Aorta (tissue), 5 donors: ENCODE measurements at regions not wholly inside any gene's neighbourhood (a gene's known extent, or its start where the extent isn't known, plus 50 kb on each side); places are given as distances from the start of the nearest gene placed in this dataset.
"Not testable (repeated sequence)": the region's sequence is repeated elsewhere in the genome, so short reads cannot be mapped to it uniquely, and the experiment has no call there.

ENCODE experiments used
- ATAC-seq: fragments of 200-7000 bp; cut with Tn5 transposase; one replicate; pipeline ENCODE4 v1.9.1; 2022; ENCODE audit warnings: moderate library complexity; ENCODE audit not compliant: low FRiP score
- DNase-seq, 2 donors: peaks; one replicate each; pipeline ENCODE4 v3.0.0-alpha.2; 2020
- H3K27ac ChIP-seq, 2 donors: one replicate each; pipeline ENCODE4 v1.5.1; 2013; ENCODE audit warnings: low read length in 2 of 2, mild to moderate bottlenecking in 2 of 2, moderate library complexity in 2 of 2, control low read depth in 1 of 2, inconsistent platforms in 1 of 2, low read depth in 1 of 2
- H3K27me3 ChIP-seq, 2 donors: one replicate each; pipeline ENCODE4 v1.6.1; 2013; ENCODE audit warnings: control low read depth in 1 of 2, low read length in 1 of 2, mild to moderate bottlenecking in 1 of 2, moderate library complexity in 1 of 2; ENCODE audit not compliant: insufficient read depth in 2 of 2, control insufficient read depth in 1 of 2
- H3K36me3 ChIP-seq, 2 donors: one replicate each; pipeline ENCODE4 v1.6.1; 2013; ENCODE audit warnings: control low read depth in 1 of 2, low read length in 1 of 2, mild to moderate bottlenecking in 1 of 2; ENCODE audit not compliant: insufficient read depth in 2 of 2, control insufficient read depth in 1 of 2
- H3K4me1 ChIP-seq, 2 donors: one replicate each; pipeline ENCODE4 v1.6.1; 2013; ENCODE audit warnings: low read length in 2 of 2, control low read depth in 1 of 2, mild to moderate bottlenecking in 1 of 2, moderate library complexity in 1 of 2; ENCODE audit not compliant: insufficient read depth in 2 of 2, control insufficient read depth in 1 of 2
- H3K4me3 ChIP-seq, 2 donors: one replicate each; pipeline ENCODE4 v1.5.1; 2013; ENCODE audit warnings: low read length in 2 of 2, control low read depth in 1 of 2, mild to moderate bottlenecking in 1 of 2
- H3K9me3 ChIP-seq: one replicate; pipeline ENCODE4 v1.6.1; 2013; ENCODE audit warnings: mild to moderate bottlenecking, low read length; ENCODE audit not compliant: control insufficient read depth
- WGBS, 2 donors: extraction: QIAGEN DNeasy Blood & Tissue Kit; methylation state at CpG; one replicate each; pipeline ENCODE4 v1.1.7; 2013; 5-methylcytosine and 5-hydroxymethylcytosine counted together
- intact Hi-C, 2 donors: fragments of 100-400 bp; cut with DNase I; formaldehyde crosslinking; loops; one replicate each; pipeline versions ENCODE4 v1.14.2 to v1.15.0; 2022
- donor health status: healthy with polysubstance abuse.
- donor health status: Bipolar disorder and iron deficiency.
- donor health status: DM: no; HTN: no; CAD: no.
- donor health status: DM: no; HTN: no; CAD: no.
- donor health status: DM: yes; HTN: yes; CAD: no.

GRCh38 chr5:154648229-154648628, 106.9 kb upstream of the LARP1 start:
- Histone ChIP-seq H3K36me3 (no peaks in the 10 kb centered on the region), H3K4me3 (no peak overlapping the region), H3K9me3 (no peaks in the 10 kb centered on the region), H3K27ac (no peak overlapping the region), H3K27me3 (no peaks in the 10 kb centered on the region), H3K4me1 (no peaks in the 10 kb centered on the region)
- DNase-seq (no peak), ATAC-seq (no peak)
- 94 to 96% methylated on average over 16 of the region's 16 CpGs for WGBS, 2 donors
- intact Hi-C loops, result loop anchor here in 1 of 2 donors (10.0 kb wide), 1 partner anchor 257 kb away; no protein-coding TSS in a partner anchor

- Histone ChIP-seq H3K27me3 (no peaks in the 10 kb centered on the region), H3K36me3 (no peaks in the 10 kb centered on the region), H3K9me3 (no peaks in the 10 kb centered on the region), H3K4me1 (no peaks in the 10 kb centered on the region), H3K27ac (no peak overlapping the region), H3K4me3 (no peak overlapping the region)
- DNase-seq (no peak), ATAC-seq (no peak)
- intact Hi-C loops, result loop anchor here in 1 of 2 donors (10.0 kb wide), 1 partner anchor 257 kb away; no protein-coding TSS in a partner anchor
- 51 to 58% methylated on average over 6 of the region's 6 CpGs for WGBS, 2 donors
Measured at GRCh38 chr5:154647761-154648145, 107.4 kb upstream of the LARP1 start.

GRCh38 chr5:154647114-154647760, 107.9 kb upstream of the LARP1 start:
- DNase-seq (peak; percentile 51 to 78), ATAC-seq (peak; percentile 78)
- no peak overlapping the region for H3K27ac ChIP-seq
- H3K4me3 ChIP-seq, result peak overlapping the region; percentile 2 to 33
- 2 to 3% methylated on average over 34 to 36 of the region's 36 CpGs for WGBS, 2 donors
- no peaks in the 10 kb centered on the region for H3K27me3 ChIP-seq
- H3K9me3 ChIP-seq, result no peaks in the 10 kb centered on the region
- no peaks in the 10 kb centered on the region for H3K4me1 ChIP-seq
- intact Hi-C loops, result loop anchor here in 1 of 2 donors (10.0 kb wide), 1 partner anchor 258 kb away; no protein-coding TSS in a partner anchor
- no peaks in the 10 kb centered on the region for H3K36me3 ChIP-seq

DNA sequence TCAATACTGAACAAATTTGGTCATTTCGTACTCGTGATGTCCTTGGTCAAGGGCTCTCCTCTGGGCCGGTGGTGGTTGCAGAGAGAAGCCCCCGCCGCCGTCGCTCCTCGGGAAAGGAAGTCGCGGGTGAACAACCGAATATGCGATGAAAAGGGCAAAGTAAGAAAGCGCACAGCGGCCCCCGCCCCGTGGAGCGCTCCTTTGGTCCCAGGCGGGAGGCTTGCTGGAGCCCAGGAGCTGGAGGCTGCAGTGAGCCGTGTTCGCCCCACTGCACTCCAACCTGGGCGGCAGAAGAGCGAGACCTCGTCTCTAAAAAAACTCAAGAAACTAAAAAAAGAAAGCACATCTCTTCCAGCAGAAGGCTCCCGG, 108.4 kb upstream of the LARP1 start:
- intact Hi-C loops, result loop anchor here in 1 of 2 donors (10.0 kb wide), 1 partner anchor 258 kb away; no protein-coding TSS in a partner anchor
- Histone ChIP-seq H3K4me3 (no peak overlapping the region), H3K9me3 (no peaks in the 10 kb centered on the region), H3K36me3 (no peaks in the 10 kb centered on the region), H3K27me3 (no peaks in the 10 kb centered on the region), H3K4me1 (no peaks in the 10 kb centered on the region), H3K27ac (no peak overlapping the region)
- no peak for DNase-seq
- 34 to 37% methylated on average over 24 of the region's 24 CpGs for WGBS, 2 donors
- ATAC-seq, result peak; percentile 44

GRCh38 chr5:154644745-154645411, 110.3 kb upstream of the LARP1 start:
- Histone ChIP-seq H3K9me3 (no peaks in the 10 kb centered on the region), H3K4me3 (no peak overlapping the region), H3K36me3 (no peaks in the 10 kb centered on the region), H3K4me1 (no peaks in the 10 kb centered on the region), H3K27me3 (no peaks in the 10 kb centered on the region), H3K27ac (no peak overlapping the region)
- intact Hi-C loops, result loop anchor here in 1 of 2 donors (10.0 kb wide), 1 partner anchor 260 kb away; no protein-coding TSS in a partner anchor
- no peak for ATAC-seq
- no peak for DNase-seq
- WGBS, 2 donors, result 94 to 97% methylated on average over 5 of the region's 5 CpGs

- 42 to 53% methylated on average over 12 of the region's 12 CpGs for WGBS, 2 donors
- intact Hi-C loops, result loop anchor here in 1 of 2 donors (10.0 kb wide), 1 partner anchor 262 kb away; no protein-coding TSS in a partner anchor
- H3K36me3 ChIP-seq, result no peaks in the 10 kb centered on the region
- ATAC-seq (no peak), DNase-seq (no peak)
- no peaks in the 10 kb centered on the region for H3K9me3 ChIP-seq
- no peak overlapping the region for H3K4me3 ChIP-seq
- H3K27ac ChIP-seq, result no peak overlapping the region
- no peaks in the 10 kb centered on the region for H3K4me1 ChIP-seq
- H3K27me3 ChIP-seq, result no peaks in the 10 kb centered on the region
Measured at GRCh38 chr5:154642499-154643245, 112.5 kb upstream of the LARP1 start.

GRCh38 chr5:154640213-154640831, 114.9 kb upstream of the LARP1 start:
- not testable (repeated sequence) for ATAC-seq, H3K27ac ChIP-seq, H3K4me3 ChIP-seq, H3K27me3 ChIP-seq, H3K9me3 ChIP-seq, H3K36me3 ChIP-seq, H3K4me1 ChIP-seq, DNase-seq
- 70 to 73% methylated on average over 4 of the region's 4 CpGs for WGBS, 2 donors
- intact Hi-C loops, result loop anchor here in 1 of 2 donors (10.0 kb wide), 1 partner anchor 264 kb away; no protein-coding TSS in a partner anchor

GRCh38 chr5:154636786-154637185, 118.4 kb upstream of the LARP1 start:
- H3K27ac ChIP-seq, H3K4me1 ChIP-seq, H3K4me3 ChIP-seq, H3K36me3 ChIP-seq, H3K27me3 ChIP-seq, DNase-seq, H3K9me3 ChIP-seq, ATAC-seq, intact Hi-C loops: not testable (repeated sequence)
- WGBS, 2 donors, result 94% methylated on average over 7 of the region's 7 CpGs
